ENCODE measurements at regions not wholly inside any gene's neighbourhood (a gene's known extent, or its start where the extent isn't known, plus 50 kb on each side); places are given as distances from the start of the nearest gene placed in this dataset.
"Not testable (repeated sequence)": the region's sequence is repeated elsewhere in the genome, so short reads cannot be mapped to it uniquely, and the experiment has no call there.

DNA sequence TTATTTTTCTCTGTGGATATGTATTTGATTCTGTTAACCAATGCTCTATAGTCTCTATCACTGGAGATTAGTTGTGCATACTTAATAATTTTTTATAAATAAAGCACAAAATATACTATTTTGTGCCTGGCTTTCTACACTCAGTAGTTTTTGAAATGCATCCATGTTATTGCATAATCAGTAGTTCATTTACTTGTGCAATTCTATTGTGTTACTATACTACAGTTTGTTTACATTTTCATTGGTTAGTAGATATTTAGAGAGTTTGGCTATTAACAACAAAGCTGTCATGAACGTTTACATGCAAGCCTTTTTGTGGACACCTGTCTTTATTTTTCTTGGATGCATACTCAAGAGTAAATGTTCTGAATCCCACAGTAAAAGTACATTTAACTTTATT lies 265.0 kb upstream of the FAT4 start:
- no peak for DNase-seq

DNA sequence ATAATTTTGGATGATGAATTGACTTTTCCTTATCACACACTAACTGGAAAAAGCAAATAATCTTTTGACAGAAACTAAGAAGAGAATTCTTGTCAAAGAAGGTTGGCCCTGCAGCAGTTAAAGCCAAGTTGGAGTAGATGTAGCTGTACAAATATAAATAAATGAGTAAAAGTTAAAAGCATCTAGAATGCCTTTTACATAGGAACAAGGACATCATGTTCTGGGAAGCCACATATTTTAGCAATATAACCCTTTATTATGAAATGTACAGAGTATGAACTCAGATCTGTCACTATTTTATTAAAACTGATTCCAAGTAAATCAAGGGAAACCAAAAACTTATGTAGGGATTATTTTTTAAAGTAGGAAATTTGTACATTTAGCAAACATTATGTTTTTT lies 269.4 kb upstream of the FAT4 start:
- no peak for DNase-seq

DNA sequence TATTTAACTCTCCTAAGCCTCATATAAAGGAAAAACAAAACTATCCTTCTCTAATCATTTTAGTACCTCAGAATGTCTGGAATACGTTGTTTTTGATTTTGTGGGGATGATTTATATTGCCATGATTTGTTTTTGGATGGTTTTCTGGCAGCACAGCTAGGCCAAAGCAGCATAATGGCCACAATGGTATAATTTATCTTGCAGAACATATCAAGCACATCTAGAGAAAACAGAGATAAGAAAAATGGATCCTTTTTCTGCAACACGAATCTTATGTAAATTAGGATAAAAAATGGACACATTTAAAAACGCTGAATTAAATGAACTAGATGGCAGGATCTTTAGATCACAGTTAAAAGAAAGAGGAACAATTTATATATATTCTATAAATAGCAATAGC lies 269.9 kb upstream of the FAT4 start:
- no peak for DNase-seq

DNA sequence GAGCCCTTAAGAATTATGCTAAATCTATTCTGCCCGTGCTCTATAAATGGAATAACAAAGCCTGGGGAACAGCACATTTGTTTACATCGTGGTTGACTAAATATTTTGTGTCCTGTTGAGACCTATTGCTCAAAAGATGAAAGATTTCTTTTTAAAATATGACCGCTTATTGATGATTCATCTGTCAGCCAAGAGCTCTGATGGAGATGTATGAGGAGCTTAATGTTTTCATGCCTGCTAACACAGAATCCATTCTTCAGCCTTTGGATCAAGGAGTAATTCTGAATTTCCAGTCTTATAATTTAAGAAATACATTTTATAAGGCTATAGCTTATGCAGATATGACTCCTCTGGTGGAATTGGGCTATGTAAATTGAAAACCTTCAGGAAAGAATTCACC lies 271.3 kb upstream of the FAT4 start:
- DNase-seq = no peak

DNA sequence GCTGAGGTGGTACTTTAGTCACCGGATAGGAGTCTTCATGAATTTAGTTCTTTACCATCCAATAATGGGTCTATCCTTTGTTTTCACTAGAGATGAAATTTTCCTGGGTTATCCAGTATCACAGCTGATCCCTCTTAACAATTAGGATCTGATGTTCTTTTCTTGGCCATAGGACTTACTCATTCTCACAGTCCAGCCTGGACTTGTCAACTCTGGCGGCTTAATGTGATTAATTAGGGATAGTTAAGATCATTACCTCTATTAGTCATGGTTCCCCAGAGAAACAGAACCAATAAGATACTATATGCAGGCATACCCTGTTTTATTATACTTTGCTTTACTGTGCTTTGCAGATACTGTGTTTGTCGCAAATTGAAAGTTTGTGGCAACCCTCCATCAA lies 272.7 kb upstream of the FAT4 start:
- DNase-seq = no peak

DNA sequence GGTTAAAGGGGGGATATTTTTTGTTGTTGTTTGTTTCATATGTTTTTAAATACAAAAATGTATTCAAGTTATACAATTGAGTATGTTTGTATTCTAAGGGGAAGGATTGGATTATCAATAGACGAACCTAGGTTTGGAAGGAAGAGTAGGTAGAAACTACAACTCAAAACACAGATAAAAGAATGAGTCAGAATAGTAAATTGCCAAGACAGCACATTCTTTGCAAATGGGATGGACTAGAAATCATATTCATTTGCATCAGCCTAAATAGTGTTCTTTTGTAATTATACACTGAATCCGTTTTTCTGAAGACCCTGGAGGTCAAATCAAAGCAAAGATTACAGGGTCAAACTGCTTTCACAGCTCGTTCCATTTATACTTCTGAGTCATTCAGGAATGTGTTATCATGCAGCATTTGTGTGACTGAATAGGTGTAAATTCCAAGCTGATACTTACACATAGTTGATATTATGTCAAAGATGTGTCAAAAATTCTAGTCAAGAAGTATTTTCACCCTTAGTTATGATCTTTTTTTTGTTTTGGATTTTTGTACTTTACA lies 273.3 kb upstream of the FAT4 start:
- no peak for DNase-seq

DNA sequence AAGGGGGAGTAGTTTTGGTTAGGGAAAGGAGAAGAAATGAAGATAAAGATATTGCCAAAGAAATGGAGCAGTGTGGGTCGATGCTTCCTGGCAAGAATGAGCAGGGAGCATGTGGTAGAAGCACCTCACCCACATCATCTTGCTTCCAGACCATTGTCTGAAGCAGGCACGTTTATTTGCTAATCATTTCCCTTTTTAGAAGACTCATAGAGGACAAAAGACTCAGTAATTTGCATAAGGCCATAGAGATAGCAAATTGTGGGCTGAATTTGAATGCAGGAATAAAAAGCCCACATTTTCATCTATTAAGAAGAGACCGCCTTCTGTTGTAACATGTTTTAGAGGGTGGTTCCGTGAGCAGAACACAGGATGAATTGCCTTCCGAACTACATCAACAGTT lies 275.2 kb upstream of the FAT4 start:
- no peak for DNase-seq

DNA sequence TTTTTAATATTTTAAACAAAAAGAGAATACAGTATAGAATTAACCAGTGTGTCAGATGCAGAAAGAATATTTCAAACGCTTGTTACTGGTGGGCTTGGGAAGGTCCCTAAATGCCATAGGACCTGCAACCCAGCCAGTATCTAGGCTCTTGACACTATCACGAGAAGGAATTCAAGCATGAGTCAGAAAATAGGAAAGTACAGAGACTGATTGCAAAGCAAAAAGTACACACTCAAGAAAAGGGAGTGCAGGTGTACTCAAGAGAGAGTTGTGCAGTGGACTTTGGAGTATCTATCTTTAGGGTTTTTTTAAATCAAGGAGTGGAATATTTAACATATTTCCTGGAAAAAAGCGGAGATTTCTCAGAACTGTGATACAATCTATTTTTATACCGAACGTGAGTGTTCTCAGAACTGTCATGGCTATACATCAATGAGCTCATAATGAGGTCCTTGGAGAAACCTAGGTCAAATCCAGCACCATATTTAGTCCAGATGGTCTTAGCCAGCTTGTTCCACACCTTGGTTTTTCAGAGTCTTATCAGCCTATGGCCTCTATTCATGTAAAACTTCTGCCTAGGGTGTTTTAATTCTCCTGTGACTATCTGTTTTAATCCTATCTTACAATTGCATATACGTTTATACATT lies 291.8 kb upstream of the FAT4 start:
- no peak for DNase-seq

DNA sequence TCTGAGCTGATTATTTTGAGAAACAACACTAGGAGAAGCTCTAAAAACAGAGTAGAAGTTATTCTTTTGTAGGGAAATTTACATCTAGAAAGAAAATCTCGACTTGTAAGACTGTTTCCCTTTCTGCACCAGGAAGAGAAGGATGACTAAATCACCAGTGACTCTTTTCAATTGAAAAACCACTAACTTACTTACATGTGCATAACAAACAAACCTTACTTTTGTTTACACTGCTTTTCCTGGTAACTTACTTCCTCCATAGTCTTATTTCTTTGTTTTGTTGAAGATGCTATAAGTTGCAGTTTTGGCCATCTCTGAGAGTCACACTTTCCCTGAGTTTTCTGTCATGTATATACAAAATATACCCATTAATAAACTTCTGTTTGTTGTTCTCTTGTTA lies 293.6 kb upstream of the FAT4 start:
- no peak for DNase-seq

DNA sequence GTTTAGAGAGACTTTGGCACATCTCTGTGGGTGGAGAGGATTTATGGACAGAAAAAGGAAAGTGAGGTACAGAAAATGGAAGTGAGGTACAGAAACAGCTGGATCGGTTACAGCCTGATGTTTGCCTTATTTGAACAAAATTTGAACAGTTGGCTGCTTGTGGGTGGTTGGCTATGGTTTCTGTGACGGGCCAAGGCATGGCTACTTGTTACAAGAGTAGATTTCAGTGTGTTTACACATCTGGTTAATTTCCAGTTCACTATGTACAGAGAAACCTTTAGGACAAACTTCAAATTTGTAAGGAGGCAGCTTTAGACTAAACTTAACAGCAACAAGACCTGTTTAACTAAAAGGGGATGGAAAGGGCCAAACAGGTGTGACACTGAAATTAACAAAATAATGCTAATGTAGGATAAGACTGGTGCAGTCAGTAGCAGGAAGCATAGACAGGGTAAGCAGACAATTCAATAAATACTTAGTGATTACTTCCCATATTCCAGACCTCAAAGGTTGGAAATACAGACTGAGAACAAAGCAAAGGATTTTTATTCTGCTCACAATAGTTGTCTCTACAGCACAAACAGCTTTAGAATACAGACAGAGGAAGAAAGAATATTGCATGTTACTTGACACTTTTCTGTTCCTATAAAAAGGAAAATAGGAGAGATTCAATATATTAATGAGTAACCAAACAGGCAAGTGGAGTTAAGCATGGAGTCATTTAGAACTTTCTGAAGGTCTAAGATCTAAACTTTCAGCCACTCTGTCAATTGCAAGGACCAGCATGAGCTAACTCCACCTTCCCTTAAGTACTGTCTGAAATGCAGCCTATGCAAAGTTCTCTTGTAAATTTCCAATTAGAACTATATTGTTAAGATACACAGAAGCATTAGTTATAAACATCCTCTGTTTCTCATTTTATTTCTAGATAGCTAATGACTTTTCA lies 294.4 kb upstream of the FAT4 start:
- DNase-seq = no peak

DNA sequence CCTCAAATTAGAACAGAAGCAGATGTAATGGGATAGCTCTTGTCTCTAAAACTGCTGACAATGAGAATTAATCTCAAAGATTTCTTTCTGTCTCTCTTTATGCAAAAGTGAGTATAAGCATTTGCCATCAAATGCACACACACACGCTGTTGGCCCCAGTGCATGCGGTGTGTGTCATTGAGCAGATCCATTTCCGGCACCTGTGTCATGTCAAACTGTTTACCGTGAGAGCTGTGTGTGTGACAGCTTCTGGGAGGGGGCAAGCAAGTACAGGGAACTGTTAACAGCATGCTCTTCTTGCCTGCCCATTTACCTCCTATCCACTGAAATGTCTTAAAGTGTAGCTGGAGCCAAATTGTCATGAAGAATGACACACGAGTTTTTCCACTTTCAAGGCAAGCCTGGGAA lies 297.9 kb upstream of the FAT4 start:
- no peak for DNase-seq

DNA sequence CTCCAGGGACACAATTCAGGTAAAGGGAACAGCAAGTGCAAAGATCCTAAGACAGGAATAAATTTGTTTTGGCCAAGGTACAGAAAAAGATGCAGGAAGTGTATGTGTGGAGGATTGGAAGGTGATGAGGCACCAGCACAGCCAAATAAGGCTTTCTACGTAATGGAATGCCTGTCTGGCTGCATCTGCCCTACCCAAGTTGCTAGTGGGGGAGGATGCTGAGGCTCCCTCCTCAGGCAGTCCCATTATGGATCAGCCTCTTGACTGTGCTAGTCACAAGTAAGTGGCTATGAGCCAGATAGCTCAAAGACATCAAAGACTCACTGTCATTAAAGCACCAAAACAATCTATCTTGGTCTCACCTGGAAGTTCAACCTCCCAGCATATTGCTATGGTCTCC lies 300.9 kb upstream of the FAT4 start:
- no peak for DNase-seq

DNA sequence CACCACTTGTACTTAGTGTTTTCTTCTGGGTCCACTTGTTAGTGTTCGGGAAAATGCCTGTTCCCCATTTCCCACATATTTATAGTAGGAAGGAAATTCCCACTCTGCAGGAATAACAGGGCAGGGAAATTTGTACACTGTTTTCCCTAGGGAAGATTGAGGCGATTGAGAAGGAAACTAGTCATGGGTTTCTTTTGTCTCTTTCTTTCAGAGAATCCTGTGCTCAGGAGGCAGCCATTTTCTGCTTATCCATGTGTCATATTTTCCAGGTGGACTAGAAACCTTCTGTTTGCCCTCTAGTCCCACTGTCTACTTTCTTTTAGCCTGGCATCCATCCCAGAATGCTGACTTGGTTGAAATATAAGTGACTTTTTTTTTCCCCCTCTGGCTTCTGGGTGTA lies 299.1 kb upstream of the ANKRD50 start:
- DNase-seq = no peak

DNA sequence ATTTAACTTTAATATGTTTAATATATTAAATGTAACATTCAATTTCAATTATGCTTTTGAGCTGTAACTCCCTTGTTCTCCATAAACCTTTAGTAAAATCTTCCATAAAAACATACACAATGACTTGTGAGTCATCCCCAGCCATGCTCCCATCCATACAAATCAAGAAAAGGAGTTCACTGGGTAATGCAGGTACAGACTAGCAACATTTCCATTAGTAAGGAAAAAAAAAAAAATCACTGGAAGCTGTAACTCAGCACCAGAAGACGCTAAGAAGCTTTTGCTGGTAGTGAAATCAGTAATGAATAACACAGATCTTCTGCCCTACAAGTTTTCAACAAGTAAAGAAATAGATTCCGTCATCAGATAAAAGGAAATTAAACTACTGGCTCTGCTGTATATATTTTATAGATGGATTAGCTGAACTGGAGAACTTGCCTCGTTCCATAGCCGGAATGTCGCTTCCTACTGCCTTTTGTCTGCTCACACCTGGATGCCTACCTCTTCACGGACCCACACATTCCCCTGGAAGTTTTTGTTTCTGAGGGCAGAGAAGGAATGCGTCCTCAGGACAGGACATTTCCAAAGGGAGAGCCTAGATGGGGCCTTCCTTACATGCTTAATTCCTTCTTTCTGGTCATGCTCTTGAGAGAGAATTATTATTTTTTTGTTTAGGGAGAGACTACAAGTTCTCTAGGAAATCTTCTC lies 298.4 kb upstream of the ANKRD50 start:
- DNase-seq = no peak

DNA sequence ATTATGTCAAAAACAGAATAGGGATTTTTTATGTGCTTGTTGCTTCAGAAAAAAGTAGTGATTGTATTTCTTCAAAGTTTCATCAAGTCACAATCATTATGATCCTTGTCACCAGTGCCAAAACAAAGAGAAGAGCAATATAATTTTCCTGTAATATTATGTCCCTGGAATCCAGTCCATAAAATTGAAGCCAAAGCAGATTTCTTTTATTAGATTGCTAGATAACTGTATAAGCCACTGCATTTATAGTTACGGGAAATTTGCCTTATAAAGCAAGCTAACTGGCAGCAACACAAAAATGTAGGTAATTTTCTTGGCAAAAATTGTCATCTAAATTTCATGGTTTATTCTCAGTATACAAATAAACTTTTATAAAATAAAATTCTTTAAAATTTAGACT lies 296.1 kb upstream of the ANKRD50 start:
- DNase-seq = no peak

DNA sequence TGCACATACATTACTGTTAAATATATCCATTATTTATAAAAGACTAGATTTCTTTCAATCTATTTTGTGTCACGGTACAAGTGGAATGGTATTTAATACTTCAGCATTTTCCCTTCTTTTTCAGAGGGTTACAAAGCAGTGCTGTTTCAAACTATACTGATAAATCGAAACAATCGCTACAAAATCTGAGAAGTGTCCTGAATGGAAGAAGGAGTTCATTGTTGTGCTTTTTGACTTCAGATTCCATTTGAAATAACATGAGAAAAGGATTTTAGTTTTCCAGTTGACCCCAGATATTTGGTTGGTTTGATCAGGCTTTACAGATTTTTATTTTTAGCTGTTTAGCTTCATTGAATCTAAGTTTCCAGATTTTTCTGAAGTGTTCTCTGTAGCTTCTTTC lies 292.1 kb upstream of the ANKRD50 start:
- no peak for DNase-seq

DNA sequence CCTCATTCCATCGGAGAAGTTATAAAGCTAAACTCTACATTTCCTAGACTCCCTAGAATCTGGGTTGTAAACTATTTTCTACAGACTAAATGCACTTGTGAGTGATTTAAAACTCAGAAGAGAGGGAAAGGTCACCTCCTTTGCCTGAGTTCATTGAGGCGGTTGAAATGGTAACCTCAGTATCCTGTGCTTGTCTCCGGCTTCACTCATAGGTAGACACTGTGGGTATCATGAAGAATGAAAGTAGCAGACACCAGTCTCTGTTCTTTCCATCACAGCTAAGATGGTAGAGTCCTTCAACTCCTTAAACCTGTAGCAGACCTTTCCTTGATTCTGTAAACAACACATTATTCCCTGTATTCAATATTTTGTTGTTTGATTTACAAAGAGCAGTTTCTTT lies 291.3 kb upstream of the ANKRD50 start:
- DNase-seq = no peak

DNA sequence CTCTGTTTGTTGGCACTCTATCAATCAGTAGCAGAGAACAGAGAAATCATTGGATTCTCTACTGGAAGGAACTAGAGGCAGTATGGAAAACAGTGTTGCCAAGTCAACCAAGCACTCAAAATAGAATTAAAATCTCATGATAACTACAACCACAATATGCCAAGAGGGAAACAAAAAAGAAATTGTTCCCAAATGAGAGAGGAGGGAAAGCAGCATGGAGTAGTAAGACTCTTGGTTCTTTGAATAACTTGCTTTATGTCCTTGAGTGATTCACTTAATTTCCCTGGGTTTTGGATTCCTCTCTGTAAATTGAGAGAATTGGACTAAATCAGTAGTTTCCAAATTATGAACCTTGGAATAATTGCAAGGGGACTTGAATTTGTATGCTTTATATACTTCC lies 285.5 kb upstream of the ANKRD50 start:
- DNase-seq = no peak

DNA sequence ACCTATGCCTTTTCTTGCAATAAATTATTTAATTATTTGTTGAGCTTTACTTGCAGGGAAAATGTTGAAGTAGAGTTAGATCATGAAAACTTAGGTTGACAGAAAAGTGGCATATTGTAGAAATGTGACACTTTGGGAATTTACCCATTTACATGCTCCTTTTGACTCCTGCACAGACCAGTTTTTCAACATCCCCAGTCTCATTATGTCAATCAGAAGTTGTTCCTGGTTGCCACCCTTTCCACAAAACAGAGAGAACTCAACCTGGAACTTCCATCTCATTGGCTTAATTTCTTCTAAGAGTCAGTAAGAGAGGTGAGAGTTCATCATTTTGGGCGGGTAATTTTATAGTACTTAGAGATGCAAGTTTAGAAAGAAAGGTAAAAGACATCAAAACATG lies 284.6 kb upstream of the ANKRD50 start:
- DNase-seq = no peak

DNA sequence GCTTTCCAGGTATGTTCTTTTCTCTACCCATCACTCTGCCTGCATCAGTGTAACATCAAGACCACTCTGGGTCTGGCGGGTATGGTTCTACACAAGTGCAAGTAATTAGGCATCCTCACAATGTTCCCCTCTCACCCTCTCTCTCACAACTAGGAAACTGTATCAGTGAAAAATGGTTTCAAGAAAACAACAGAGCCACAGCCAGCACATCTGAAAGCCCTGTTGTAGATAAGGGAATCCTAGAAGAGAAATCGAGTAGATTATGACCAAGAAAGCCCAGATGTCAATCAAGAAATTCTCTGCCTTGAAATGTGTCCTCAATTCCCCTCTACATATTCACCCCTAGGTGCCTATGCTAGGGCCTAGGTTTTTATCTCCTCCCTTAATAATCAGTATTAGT lies 281.3 kb upstream of the ANKRD50 start:
- no peak for DNase-seq

DNA sequence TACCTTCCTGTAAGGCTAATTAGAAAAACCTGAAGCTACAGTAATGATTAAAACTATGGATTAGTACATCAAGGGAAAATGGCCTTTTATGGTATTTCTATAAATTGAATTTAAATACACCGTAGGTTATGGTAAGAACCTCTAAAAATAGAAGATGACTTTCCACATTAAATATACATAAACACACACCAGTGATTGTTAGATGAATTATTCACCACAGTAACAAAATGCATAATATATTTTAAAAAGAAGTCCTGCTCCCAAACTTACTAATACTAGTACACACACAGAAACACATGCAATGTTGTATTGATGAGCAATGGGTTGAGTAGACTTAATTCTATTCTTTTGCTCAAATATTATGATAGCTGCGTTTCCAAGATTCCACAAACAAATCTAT lies 277.9 kb upstream of the ANKRD50 start:
- DNase-seq = no peak

DNA sequence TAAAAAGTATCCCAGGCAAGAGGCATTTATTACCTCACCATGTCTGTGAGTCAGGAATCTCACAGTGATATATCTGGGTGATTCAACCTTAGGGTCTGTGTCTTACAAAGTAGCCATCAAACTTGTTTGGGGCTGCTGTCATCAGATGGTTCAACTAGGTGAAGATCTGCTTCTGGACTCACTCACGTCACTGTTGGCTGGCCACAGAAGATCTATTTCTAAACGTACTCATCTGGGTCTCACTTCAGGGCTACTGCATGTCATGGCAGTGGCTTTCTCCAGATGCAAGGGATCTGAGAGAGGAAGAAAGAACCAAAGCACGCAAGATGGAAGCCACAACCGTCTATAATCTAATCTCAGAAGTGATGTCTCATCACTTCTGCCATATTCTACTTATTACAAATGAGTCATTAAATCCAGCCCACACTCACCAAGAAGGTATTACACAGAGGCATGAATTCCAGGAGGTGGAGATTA lies 267.8 kb upstream of the ANKRD50 start:
- DNase-seq = no peak

DNA sequence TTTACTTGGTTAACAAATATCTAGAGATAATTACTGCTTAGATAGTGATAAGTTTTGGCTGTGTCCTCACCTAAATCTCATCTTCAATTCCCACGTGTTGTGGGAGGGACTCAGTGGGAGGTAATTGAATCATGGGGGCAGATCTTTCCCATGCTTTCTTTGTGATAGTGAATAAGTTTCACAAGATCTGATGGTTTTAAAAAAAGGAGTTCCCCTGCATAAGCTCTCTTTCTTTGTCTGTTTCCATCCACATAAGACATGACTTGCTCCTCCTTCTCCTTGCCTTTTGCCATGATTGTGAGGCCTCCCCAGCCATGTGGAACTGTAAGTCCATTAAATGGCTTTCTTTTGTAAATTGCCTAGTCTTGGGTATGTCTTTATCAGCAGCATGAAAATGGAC lies 266.0 kb upstream of the ANKRD50 start:
- DNase-seq = not testable (repeated sequence)

DNA sequence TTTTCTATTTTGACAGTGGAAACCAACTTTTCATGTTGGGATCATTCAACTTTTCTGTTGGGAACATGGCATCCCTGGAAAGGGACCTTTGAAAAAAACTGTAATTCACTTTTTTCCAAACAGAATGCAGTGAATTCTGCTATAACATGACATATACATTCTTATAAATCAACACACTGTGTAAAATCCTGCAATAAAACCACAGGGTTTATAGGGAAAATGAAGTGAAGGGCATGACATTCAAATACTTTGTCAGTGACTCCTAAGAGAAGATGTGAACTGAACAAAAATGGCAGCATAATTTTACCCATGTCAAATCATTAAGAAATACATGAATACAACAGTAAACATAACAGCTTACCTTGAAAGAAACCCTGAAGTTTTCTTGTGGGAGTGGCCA lies 264.5 kb upstream of the ANKRD50 start:
- no peak for DNase-seq

Data from midbrain (tissue), 1 donor.